ACC112 (cell line): ENCODE measurements at regions not wholly inside any gene's neighbourhood (a gene's known extent, or its start where the extent isn't known, plus 50 kb on each side); places are given as distances from the start of the nearest gene placed in this dataset.

ENCODE experiments used
- H2AFZ ChIP-seq: fragments of 200-600 bp; sonication (generic); one replicate; pipeline ENCODE4 v1.6.0; 2017; ENCODE audit warnings: antibody characterized with exemption, low read length; ENCODE audit not compliant: unreplicated experiment
- H3K27ac ChIP-seq: fragments of 200-600 bp; sonication (generic); 2 replicates; pipeline ENCODE4 v1.5.1; 2014; ENCODE audit warnings: low read depth, mild to moderate bottlenecking, antibody characterized with exemption, low read length, moderate library complexity
- H3K27me3 ChIP-seq: fragments of 200-600 bp; sonication (generic); 2 replicates; pipeline ENCODE4 v1.6.1; 2014; ENCODE audit warnings: mild to moderate bottlenecking, antibody characterized with exemption, low read length, moderate library complexity, mixed read lengths; ENCODE audit not compliant: insufficient read depth
- H3K36me3 ChIP-seq: fragments of 200-600 bp; sonication (generic); 2 replicates; pipeline ENCODE4 v1.6.1; 2016; ENCODE audit warnings: mild to moderate bottlenecking, antibody characterized with exemption, low read length, moderate library complexity, mixed read lengths; ENCODE audit not compliant: insufficient read depth
- H3K4me1 ChIP-seq: fragments of 200-600 bp; sonication (generic); one replicate; pipeline ENCODE4 v1.6.1; 2016; ENCODE audit warnings: low read length, mixed read lengths; ENCODE audit not compliant: insufficient read depth, unreplicated experiment, control insufficient read depth
- H3K4me3 ChIP-seq: fragments of 200-600 bp; sonication (generic); 2 replicates; pipeline ENCODE4 v1.5.1; 2014; ENCODE audit warnings: mild to moderate bottlenecking, low read depth, low read length
- H3K79me2 ChIP-seq: fragments of 200-600 bp; sonication (generic); one replicate; pipeline ENCODE4 v1.6.0; 2016; ENCODE audit warnings: low read length; ENCODE audit not compliant: control insufficient read depth, unreplicated experiment, insufficient read depth

DNA sequence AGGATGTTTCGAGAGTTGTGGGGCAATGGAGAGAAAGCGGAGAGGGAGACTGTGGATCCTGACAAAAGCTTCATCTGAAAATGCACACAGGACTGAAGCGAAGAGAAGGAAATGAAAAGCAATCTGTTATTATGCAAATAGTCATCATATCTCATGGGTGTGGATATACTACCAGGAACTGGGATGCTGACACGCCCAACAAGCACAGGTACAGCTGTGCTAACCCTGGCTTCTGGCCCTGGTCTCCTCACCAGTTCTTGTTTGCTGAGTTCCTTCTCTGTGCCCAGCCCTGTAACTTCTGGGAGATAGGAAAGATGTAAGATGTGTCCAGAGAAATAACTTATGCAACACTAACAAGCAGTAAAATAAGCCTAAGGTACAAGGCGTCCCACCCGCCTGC is 358.8 kb downstream of the CMPK2 start:
- H3K27ac ChIP-seq, result no peak overlapping the region
- no peaks in the 10 kb centered on the region for H3K79me2 ChIP-seq
- no peak overlapping the region for H2AFZ ChIP-seq
- no peaks in the 10 kb centered on the region for H3K4me1 ChIP-seq
- H3K27me3 ChIP-seq, result no peaks in the 10 kb centered on the region
- H3K4me3 ChIP-seq, result no peak overlapping the region
- H3K36me3 ChIP-seq, result no peaks in the 10 kb centered on the region

DNA sequence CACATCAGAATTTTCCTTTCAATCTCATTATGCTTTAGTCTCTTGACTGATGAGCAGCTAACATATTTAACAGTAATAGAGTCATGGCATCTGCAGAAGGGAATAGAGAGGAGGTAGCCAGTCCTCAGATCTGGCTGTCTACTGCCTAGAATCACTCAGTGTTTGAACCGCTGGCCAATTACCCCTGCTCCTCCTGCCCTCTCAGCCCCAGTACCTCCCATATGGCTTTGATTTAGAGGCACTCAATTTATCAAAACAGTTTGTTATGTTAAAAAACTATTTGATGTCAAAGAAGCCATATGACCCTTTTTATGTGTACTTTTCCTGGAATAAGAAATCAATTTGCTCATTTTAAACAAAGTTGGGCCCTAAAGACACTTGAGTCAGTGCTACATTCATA is 355.2 kb downstream of the CMPK2 start:
- no peak overlapping the region for H2AFZ ChIP-seq

DNA sequence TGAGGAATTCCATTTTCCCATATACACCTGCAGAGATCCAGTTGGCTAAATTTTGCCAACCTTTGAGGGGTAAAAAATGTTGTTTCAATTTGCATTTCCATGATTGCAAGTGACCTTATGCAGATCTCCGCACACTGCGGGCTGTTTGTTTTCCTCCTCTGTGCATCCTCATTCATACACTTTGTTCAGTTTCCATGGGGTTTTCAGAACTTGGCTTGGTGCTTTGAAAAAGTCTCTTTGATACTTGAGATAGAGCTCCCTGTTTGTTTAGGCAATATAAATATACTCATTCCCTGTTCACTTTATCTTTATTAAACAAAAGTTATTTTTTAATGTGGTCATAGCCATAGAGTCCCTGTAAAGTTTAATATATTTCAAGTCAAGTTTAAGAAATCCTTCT is 353.1 kb downstream of the CMPK2 start:
- Histone ChIP-seq H3K4me3 (no peak overlapping the region), H3K36me3 (no peaks in the 10 kb centered on the region), H3K4me1 (no peaks in the 10 kb centered on the region), H3K27ac (no peak overlapping the region), H2AFZ (no peak overlapping the region), H3K79me2 (no peaks in the 10 kb centered on the region), H3K27me3 (no peaks in the 10 kb centered on the region)

More for the DNA sequence above, 355.2 kb downstream of the CMPK2 start:
- H3K27ac ChIP-seq, result no peak overlapping the region
- no peaks in the 10 kb centered on the region for H3K79me2 ChIP-seq
- H3K36me3 ChIP-seq, result no peaks in the 10 kb centered on the region
- H3K4me3 ChIP-seq, result no peak overlapping the region
- no peaks in the 10 kb centered on the region for H3K4me1 ChIP-seq
- H3K27me3 ChIP-seq, result no peaks in the 10 kb centered on the region

DNA sequence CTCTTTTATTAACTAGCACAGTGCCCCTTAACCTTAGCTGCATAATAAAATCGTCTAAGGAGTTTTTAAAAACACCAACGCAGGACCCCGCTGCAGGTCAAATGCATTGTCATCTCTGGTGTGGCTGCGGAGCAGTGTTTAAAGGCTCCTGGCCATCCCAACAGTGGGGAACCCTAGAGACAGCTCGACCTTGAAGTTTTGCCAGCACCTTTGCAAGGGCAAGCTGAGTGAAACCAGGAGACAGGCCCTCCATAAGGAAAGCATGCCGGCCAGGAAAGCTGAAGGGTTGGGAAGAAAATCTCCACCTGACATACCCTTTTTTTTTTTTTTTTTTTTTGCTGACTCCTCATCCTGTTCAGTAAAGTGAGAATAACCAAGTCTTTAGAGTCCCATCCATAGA is 349.0 kb downstream of the CMPK2 start:
- H3K4me1 ChIP-seq, result no peaks in the 10 kb centered on the region
- H3K27me3 ChIP-seq, result no peaks in the 10 kb centered on the region
- H3K79me2 ChIP-seq, result no peaks in the 10 kb centered on the region
- H3K4me3 ChIP-seq, result no peak overlapping the region
- H2AFZ ChIP-seq, result no peak overlapping the region
- H3K27ac ChIP-seq, result no peak overlapping the region
- H3K36me3 ChIP-seq, result no peaks in the 10 kb centered on the region

DNA sequence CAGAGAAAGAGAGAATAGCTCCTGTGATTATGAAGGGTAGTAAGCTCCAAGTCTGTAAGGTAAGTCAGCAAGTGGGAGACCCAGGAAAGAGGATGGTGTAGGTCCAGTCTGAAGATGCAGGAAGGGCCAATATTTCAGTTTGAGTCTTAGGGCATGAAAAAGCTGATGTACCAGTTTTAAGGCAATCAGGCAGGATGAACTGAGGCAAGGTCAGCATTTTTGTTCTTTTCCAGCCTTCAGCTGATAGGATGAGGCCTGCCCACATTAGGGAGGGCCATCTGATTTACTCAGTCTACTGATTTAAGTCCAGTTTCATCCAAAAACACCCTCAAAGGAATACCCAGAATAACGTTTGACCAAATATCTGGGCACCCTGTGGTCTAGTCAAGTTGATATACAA is 347.3 kb downstream of the CMPK2 start:
- H3K36me3 ChIP-seq, result no peaks in the 10 kb centered on the region
- no peak overlapping the region for H3K4me3 ChIP-seq
- H2AFZ ChIP-seq, result no peak overlapping the region
- H3K4me1 ChIP-seq, result no peaks in the 10 kb centered on the region
- no peaks in the 10 kb centered on the region for H3K79me2 ChIP-seq
- H3K27me3 ChIP-seq, result no peaks in the 10 kb centered on the region
- no peak overlapping the region for H3K27ac ChIP-seq

DNA sequence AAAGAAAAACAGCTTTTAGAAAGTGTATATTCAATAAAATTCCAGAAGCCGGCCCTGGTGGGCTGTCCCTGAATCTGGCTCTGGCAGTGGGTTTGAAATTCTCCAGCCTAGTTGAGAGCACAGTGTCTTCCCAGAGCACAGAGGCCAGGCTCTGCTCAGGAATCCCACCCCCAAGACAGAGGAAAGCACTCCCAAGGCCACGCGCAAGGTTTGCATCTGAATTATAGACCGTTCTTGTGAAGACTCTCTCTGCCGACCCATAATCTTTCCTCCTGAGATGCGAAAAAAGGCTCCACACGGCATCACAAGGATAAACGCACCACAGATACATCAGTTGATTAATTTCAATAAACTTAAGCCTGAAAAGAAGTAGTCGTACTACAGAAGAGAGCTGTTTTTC is 342.2 kb downstream of the CMPK2 start:
- no peaks in the 10 kb centered on the region for H3K79me2 ChIP-seq
- no peak overlapping the region for H3K4me3 ChIP-seq
- H3K27ac ChIP-seq, result no peak overlapping the region
- H3K27me3 ChIP-seq, result no peaks in the 10 kb centered on the region
- no peak overlapping the region for H2AFZ ChIP-seq
- H3K4me1 ChIP-seq, result no peaks in the 10 kb centered on the region
- no peaks in the 10 kb centered on the region for H3K36me3 ChIP-seq

DNA sequence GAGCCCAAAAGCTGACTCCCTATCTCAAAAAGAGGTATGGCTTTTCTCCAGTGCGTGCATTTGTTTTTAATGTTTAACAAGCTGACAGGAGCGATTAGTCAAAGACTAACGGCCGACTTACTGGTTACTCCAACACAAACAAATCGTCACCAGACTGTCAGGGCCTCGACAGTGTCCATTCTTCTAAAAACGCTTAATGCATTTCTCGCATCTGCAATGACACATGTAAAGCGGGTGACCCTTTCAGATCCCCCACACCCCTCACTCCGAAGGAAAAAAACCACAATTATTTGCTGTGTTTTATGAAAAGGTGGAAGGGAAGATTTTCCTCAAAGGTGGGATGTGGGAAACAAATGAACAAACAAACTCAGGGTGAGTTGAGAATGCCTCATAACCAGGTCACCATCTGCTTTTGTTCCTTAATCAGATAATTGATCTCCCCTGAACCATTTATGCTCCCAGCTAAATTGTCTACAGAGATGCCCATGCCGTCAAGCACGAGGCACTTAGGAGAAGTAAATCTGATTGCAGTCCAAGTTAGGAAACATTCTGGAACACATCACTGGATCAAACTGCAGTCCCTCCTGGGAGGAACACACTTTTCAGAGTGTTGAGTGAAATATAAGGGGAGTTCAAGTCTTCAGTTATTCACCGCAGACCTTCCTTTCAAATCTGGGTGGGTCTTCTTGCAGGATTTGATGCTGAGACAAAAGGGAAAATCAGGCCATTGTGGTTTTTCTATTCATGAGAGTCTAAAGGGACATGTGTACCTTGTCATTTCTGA is 340.8 kb downstream of the CMPK2 start:
- Histone ChIP-seq H3K4me1 (no peaks in the 10 kb centered on the region), H3K36me3 (no peaks in the 10 kb centered on the region), H3K79me2 (no peaks in the 10 kb centered on the region), H2AFZ (no peak overlapping the region), H3K4me3 (no peak overlapping the region), H3K27ac (no peak overlapping the region), H3K27me3 (no peaks in the 10 kb centered on the region)

DNA sequence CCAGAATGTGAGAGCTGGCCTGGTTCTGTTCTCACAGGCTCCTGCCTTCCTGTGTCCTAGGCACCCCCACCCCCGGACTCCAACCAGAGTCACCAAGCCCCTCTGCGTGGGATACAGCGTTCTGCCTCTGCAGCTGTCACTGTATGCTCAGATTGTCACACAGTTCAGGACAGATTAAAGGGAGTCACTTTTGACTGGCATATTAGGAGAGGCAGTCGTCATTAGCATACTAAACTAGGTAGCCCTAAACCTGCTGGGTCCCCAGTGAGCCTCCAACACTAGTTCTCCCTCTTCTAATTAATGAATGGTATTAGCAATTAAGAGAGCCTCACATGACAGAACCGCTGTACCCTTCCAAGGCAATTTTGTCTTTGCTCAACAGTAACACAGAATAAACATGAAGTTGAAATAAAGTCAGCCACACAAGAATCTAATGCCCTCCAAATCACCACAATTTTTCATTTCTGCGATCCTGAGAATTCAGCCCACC is 340.2 kb downstream of the CMPK2 start:
- H2AFZ ChIP-seq, result no peak overlapping the region
- no peaks in the 10 kb centered on the region for H3K4me1 ChIP-seq
- H3K4me3 ChIP-seq, result no peak overlapping the region
- no peaks in the 10 kb centered on the region for H3K36me3 ChIP-seq
- no peaks in the 10 kb centered on the region for H3K27me3 ChIP-seq
- no peaks in the 10 kb centered on the region for H3K79me2 ChIP-seq
- no peak overlapping the region for H3K27ac ChIP-seq

DNA sequence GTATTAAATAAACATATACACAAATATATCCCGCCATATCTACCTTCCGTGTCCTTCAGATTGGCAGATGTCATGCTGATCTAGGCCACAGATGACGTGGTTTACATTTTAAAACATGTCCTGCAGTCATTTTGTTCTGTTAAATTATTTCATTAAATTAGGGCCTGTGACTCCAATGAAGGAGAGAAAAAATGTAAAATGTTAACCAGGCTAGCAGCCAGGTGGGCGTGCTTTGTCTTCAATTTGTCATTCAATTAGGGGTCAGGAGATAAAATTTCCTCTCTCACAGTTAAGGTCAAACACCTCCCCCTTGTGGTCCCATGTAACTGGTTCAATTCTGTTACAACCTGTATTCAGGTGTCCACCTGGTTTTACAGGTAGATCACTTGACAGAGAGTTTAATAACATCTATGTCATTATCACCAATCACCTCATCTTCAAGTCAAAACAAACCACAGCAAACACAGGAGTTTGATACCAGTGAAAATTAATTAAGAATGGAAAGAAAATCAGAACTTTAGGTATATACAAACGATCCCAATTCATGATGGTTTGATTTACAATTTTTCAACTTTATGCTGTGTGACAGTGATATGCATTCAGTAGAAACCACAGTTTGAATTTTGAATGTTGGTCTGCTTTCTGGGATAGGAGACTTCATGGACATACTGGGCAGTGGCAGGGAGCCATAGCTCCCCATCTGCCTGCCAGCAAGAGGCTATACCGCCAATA is 339.4 kb downstream of the CMPK2 start:
- no peak overlapping the region for H2AFZ ChIP-seq
- H3K4me1 ChIP-seq, result no peaks in the 10 kb centered on the region
- no peak overlapping the region for H3K4me3 ChIP-seq
- no peaks in the 10 kb centered on the region for H3K27me3 ChIP-seq
- H3K79me2 ChIP-seq, result no peaks in the 10 kb centered on the region
- no peaks in the 10 kb centered on the region for H3K36me3 ChIP-seq
- no peak overlapping the region for H3K27ac ChIP-seq

DNA sequence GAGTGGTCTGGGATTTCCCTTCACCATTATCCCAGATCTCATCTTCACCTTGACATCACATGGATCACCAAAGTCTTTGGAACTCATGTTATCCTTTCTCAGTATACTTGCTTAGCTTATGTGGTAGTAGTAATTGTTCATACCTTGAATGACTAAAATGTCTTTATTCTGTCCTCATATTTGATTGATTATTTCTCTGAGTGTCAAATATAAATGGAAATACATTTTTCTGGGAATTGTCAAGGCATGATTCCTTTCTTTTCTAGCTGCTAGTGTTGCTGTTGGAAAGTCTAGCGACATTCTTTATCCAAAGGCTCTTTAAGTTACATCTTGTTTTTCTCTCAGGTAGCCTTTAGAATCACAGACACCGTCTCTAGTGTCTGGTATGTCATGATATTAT is 334.4 kb downstream of the CMPK2 start:
- H3K36me3 ChIP-seq, result no peaks in the 10 kb centered on the region
- no peaks in the 10 kb centered on the region for H3K27me3 ChIP-seq
- no peaks in the 10 kb centered on the region for H3K4me1 ChIP-seq
- no peak overlapping the region for H3K4me3 ChIP-seq
- H3K79me2 ChIP-seq, result no peaks in the 10 kb centered on the region
- no peak overlapping the region for H3K27ac ChIP-seq
- no peak overlapping the region for H2AFZ ChIP-seq

DNA sequence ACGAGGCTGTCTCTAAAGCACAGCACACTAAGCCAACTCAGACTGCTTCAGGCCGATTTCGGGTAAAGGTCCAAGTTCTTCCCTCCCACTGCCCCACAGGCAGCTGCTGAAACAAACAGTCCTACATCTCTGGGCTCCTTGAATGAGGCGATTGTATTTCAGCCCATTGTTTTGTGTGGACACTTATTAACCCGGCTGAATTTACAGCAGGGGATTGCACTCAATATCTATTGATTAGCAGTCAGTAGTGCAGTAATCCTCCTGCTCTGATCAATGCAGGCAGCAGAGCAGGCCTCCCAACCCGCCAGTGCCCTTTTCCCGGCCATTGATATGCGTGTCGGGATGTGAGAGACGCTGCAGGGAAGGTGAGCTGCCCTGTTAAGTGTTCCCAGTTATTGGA is 330.1 kb downstream of the CMPK2 start:
- H3K4me3 ChIP-seq, result no peak overlapping the region
- H3K27ac ChIP-seq, result no peak overlapping the region
- H2AFZ ChIP-seq, result no peak overlapping the region
- no peaks in the 10 kb centered on the region for H3K79me2 ChIP-seq
- H3K27me3 ChIP-seq, result no peaks in the 10 kb centered on the region
- H3K36me3 ChIP-seq, result no peaks in the 10 kb centered on the region
- no peaks in the 10 kb centered on the region for H3K4me1 ChIP-seq
